Activated CD4-positive, alpha-beta T cell treated with anti-CD3 and anti-CD28 coated beads, Interleukin-2, Interleukin-6, amounts not matched to agents 100 ng/mL and 50 ng/mL, durations not matched to agents 16 hours and 8 hours (primary cell): ENCODE measurements at regions not wholly inside any gene's neighbourhood (a gene's known extent, or its start where the extent isn't known, plus 50 kb on each side); places are given as distances from the start of the nearest gene placed in this dataset.
"Not testable (repeated sequence)": the region's sequence is repeated elsewhere in the genome, so short reads cannot be mapped to it uniquely, and the experiment has no call there.

Experiments
- DNase-seq: peaks from one replicate; pipeline ENCODE4 v3.0.0-alpha.2; 2020

DNA sequence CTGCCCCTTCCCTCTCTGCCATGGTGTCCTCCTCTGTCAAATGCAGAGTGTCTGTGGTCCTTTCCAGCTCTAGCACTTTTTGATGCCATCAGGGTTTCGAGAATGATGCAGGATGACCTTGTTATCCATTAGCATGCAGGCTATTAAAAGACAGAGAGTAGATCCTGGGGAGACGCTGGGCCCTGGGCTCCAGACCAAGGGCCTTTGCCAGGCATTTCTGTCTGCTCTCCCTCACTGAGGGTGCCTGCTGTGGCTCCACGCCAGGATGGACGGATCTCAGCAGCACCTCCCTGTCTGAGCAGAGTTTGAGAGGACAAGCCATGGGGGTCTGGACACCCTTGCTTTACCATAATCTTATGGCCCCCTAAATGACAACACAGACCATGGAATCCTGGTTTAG is 110.8 kb upstream of the CD82 start:
- no peak for DNase-seq

GRCh38 chr11:44456544-44457300 is 108.7 kb upstream of the CD82 start:
- DNase-seq = no peak

DNA sequence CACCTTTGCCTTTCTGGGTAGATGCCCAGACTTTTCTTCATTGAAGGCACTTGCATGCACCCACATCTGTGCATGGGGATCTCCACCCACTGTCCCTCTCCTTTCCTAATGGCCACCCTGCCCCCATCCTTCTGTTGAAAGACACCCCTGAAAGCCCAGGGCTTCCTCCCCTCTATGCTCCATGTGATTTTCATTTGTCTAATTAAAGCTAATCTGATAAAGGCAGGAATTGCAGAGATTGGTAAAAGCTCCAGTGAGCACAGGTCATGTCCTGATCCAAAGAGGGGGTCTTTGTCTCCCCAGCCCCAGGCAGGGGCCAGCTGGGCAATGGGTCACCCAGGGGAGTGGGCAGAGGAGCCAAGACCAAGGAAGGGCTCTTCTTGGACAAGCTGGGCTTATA is 107.6 kb upstream of the CD82 start:
- DNase-seq = no peak

DNA sequence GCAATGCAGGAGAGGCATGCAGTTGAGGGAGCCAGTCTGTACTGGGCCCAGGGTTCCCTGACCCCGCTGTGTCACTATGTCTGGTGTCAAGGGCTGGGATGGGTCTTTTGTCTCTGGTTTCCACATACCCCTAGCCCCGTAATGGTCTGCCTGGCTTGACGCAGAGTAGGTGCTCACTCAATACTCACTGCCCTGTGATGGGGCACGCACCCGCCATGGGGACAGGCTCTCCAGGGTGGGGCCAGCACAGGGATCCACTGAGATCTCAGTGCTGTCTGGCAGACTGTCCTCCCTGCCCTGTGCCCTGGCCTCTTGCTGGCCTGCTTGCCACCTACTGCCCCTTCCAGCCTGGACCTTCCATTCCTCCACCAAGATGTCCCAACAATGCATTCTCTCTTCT is 101.7 kb upstream of the CD82 start:
- no peak for DNase-seq

GRCh38 chr11:44464741-44465140 is 100.7 kb upstream of the CD82 start:
- no peak for DNase-seq

- DNase-seq = no peak
Observed at GRCh38 chr11:44466531-44467205, 98.8 kb upstream of the CD82 start.

GRCh38 chr11:44467413-44467812 is 98.0 kb upstream of the CD82 start:
- no peak for DNase-seq

DNA sequence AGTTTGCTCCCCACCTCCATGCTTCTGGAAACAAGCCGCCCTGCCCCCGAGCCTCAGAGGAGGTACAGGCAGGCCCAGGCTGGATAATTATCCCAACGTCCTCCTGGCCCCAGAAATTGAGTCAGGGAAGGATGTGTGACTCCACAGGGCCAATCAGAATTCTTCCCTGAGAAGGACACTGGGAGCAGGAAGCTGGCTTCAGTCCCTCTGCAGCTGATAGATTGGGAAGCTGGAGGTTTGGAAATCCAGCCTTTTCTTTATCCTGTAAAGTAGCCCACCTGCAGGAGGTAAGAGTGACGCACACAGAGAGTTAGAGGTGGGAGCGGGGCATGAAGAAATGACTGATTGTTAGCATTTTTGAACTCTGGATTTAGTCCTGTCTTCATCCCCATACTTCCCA is 97.5 kb upstream of the CD82 start:
- DNase-seq = no peak

DNA sequence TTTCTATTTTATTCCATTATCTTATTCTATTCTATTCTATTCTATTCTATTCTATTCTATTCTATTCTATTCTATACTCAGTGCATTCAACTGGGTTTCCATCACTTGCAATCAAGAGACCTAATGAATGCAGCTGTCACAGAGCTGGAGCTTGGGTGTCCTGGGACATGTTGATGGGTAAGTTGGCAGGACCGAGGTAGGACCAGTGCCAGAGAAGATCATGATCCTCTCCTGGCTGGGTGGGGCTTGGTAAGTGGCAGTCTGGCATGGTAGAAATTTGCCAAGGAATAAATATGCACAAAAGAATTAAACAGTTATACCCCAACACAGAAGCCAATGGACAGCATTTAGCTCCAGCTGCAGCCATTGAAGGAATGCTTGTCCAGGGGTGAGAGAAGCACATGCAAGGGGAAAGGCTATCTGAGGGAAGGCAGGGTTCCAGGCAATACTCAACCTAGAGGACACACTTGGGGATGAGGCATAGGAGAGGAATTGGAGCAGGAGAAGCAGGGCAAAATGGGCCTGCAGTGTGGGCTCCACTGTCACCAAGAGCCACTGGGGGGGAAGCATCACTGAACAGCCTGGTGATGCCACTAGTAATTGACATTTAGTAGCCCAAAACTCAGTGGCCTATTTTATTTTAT is 97.0 kb upstream of the CD82 start:
- no peak for DNase-seq

- no peak for DNase-seq
Observed at GRCh38 chr11:44469412-44469811, 96.1 kb upstream of the CD82 start.

- no peak for DNase-seq
Observed at GRCh38 chr11:44470854-44471253, 94.6 kb upstream of the CD82 start.

GRCh38 chr11:44471603-44472002 is 93.9 kb upstream of the CD82 start:
- DNase-seq = no peak

DNA sequence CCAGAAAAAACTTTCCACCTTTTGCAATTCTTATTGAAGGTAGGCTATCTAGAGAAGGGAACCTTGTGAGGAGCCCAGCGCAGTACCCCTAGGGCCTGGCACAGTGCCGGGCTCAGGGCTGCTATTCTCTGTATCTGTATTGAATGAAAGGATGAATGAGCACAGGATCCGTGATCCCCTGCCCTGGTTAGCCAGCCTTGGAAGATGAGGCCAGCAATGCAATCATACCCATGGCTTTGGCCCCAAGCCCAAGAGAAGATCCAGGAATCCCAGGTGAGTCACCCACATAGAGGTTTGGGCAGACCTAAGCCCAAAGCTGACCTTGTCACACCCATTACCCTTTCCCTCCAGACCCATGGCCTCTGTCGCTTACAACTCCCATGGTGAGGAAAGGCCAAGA is 92.5 kb upstream of the CD82 start:
- no peak for DNase-seq

DNA sequence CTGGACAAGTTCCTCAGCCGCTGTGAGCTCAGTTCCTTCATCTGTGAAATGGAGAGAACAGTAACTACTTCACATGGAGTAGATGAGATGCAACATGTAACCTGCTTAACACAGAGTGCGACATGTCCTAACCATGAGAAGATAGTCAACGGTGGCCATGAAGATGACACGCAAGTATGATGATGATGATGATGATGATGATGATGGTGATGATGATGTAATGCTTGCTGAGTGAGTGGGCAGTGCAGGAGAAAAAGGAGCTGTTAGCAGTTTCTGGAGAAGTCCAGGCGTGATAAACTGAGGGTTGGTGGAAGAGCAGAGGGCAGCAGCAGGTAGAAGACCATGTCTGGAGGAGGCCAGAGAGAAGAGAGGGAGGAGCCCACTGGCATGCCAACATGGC is 90.8 kb upstream of the CD82 start:
- no peak for DNase-seq

GRCh38 chr11:44475114-44475686 is 90.3 kb upstream of the CD82 start:
- no peak for DNase-seq

DNA sequence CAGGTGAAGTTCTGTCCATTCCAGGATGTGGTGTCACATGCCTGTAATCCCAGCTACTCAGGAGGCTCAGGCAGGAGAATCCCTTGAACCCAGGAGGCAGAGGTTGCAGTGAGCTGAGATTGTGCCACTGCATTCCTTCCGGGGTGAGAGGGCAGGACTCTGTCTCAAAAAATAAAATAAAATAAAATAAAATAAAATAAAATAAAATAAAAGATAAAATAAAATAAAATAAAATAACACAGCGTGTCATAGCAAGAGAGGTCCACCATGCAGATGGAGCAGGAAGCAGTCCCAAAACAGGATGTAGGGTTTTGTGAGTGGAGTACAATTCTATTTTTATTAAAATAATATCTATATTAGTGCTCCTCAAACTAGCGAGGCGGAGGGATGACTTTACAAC is 83.1 kb upstream of the CD82 start:
- DNase-seq = not testable (repeated sequence)

DNA sequence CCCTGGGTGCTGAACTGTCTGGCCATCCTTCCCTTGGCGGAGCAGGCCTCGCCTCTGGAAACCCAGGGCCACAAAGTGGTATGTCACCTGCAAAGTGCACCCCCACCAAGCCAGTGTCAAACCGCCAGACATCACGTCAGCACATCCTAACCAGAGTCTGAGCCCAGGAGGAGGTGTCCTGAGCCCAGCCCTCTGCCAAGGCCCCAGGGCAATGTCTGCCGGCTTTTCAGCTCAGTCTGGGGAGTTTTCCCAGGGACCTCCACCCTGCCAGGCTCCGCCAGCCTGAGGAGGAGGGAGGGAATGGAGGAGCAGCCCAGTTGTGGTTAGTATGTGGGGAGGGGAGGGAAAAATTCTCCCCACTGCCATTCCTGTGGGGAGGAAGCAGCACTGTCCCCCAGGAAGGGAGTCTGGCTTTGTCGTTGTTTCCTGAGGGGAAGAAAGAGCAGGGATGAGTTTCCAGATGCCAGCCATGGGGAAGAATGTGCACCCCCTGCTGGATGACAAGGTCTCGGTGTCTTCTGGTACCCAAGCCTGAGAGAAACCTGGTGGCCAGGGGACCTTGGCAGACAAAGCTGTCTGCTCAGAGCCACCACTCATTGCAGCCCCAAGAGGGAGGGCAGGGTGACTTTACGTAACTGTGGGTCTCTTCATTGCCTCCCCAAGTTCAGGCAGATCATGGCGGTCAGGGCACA is 81.4 kb upstream of the CD82 start:
- no peak for DNase-seq

DNA sequence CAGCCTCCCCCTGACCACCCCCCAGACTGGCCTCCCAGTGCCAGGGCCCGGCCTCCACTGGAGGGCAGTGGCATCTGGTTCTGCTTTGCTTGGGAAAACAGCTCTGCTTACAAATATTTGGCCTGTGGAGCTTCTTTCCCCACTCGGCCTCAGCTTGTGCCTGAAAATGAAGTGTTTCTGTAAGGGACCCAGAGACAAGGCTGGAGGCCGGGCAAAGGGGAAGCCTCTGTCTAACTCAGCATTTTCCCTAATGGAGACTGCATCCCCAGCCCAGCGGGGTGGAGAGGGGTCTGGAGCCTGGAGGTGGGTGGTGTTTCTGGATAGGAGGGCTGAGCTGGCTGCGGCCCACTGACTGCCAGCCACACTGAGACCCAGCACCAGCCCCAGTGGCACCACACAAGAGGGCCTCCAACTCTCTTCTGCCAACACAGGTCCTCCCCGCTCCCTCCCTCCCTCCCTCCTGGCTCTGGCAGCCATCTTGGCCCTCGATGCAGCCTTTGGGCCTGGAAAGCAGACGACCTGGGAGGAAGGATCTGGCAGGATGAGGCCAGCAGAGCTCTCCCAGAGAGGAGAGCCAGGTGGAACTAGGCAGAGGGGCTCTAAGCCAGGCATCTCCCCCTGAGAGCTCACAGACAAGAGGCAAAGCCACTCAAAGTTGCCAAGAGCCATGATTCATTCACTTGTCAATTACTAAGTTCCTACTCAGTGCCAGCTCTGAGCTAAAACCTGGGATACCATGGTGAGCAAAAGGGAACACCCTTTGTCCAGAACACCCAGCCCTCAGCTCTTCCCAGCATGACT is 77.1 kb upstream of the CD82 start:
- DNase-seq = no peak

GRCh38 chr11:44493383-44493782 is 72.1 kb upstream of the CD82 start:
- no peak for DNase-seq

DNA sequence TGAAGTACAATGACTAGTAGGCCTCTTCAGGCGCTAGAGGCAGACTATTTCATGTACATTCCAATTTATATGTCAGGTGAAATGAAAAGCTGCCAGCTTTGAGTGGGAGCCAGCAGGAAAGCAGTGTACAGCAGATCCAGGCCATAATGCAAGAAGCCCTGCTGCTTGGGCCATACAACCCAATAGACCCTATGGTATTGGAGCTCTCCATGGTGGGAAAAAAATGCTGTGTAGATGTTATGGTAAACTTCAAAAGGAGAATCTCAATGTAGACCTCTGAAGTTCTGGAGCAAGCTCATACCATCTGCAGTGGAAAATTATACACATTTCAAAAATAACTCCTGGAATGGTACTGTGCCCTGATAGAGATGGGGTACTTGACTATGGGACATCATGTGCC is 71.5 kb upstream of the CD82 start:
- DNase-seq = no peak

DNA sequence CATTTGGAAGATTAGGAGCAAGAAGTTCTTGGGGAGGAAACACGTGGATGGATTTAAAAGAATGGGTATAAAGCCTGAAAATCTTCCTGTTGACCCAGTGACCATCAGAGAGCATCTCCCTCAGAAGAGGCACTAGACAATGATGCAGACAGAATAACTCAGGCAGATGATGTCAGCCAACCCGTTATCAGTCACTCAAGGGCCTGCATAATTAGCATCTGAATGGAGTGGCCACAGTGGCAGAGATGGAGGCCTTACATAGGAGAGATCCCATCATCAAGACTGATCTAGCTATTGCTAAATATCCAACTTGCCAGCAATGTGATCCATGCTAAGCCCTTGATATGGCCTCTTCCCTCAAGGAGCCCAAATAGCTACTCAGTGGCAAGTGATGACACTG is 70.7 kb upstream of the CD82 start:
- DNase-seq = no peak

DNA sequence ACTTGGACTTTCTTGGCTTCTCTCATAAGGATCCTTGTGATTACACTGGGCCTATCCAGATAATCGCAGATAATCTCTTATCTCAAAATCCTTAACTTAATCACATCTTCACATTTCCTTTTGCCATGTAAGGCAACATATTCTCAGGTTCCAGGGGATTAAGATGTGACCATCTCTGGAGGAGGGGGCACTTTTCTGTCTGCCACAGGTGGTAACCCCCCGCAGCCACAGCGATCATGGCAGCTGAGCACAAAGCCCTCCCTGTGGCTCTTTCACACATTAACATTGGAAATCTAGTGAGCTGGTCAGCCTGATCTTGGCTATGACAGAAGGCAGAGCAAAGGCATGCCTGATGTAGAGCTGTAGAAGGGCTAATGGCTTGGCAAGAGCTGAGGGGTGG is 69.1 kb upstream of the CD82 start:
- DNase-seq = no peak
